WTC11 (cell line): ENCODE measurements at regions not wholly inside any gene's neighbourhood (a gene's known extent, or its start where the extent isn't known, plus 50 kb on each side); places are given as distances from the start of the nearest gene placed in this dataset.

Experiments used
- CREB1 ChIP-seq: sonication (generic); formaldehyde crosslinking; IDR thresholded peaks from 2 replicates; pipeline ENCODE4 v1.8.0; 2023; ENCODE audit warnings: mild to moderate bottlenecking, missing genetic modification reagents
- FOXP1 ChIP-seq: sonication (generic); formaldehyde crosslinking; IDR thresholded peaks from 2 replicates; pipeline ENCODE4 v1.8.0; 2022; ENCODE audit warnings: missing genetic modification reagents, mild to moderate bottlenecking, moderate library complexity, borderline replicate concordance
- NR3C1 ChIP-seq: sonication (generic); formaldehyde crosslinking; conservative IDR thresholded peaks from 2 replicates; pipeline ENCODE4 v1.8.1; 2023; ENCODE audit warnings: low read depth, mild to moderate bottlenecking, missing genetic modification reagents
- RELA ChIP-seq: sonication (generic); formaldehyde crosslinking; IDR thresholded peaks from 2 replicates; pipeline ENCODE4 v1.8.1; 2022; ENCODE audit warnings: missing genetic modification reagents, mild to moderate bottlenecking, borderline replicate concordance
- TEAD1 ChIP-seq: sonication (generic); formaldehyde crosslinking; IDR thresholded peaks from 2 replicates; pipeline ENCODE4 v1.8.0; 2022; ENCODE audit warnings: mild to moderate bottlenecking, missing genetic modification reagents
- ZNF416 ChIP-seq: fragments of 250-450 bp; sonication (Bioruptor Pico); IDR thresholded peaks from 2 replicates; pipeline ENCODE4 v1.9.0; 2021; ENCODE audit warnings: mild to moderate bottlenecking, inconsistent platforms
- ZNF671 ChIP-seq: fragments of 250-450 bp; sonication (Bioruptor Pico); IDR thresholded peaks from 2 replicates; pipeline ENCODE4 v1.8.0; 2021; ENCODE audit warnings: mild to moderate bottlenecking
- TF ChIP-seq, protein P1 (sequence below): sonication (generic); formaldehyde crosslinking; IDR thresholded peaks from 2 replicates; pipeline ENCODE4 v1.8.0; 2022; ENCODE audit warnings: mild to moderate bottlenecking, missing genetic modification reagents
- TF ChIP-seq, protein P2 (sequence below): sonication (generic); formaldehyde crosslinking; IDR thresholded peaks from 2 replicates; pipeline ENCODE4 v1.8.1; 2022; ENCODE audit warnings: low read depth, missing genetic modification reagents, borderline replicate concordance
- TF ChIP-seq, protein P3 (sequence below): fragments of 200-600 bp; IDR thresholded peaks from 2 replicates; pipeline ENCODE4 v1.8.0; 2022; ENCODE audit warnings: antibody characterized with exemption
- TF ChIP-seq, protein P4 (sequence below): sonication (generic); formaldehyde crosslinking; IDR thresholded peaks from 2 replicates; pipeline ENCODE4 v1.8.1; 2023; ENCODE audit warnings: mild to moderate bottlenecking, moderate library complexity, missing genetic modification reagents
- TF ChIP-seq, protein P5 (sequence below): sonication (generic); formaldehyde crosslinking; IDR thresholded peaks from 2 replicates; pipeline ENCODE4 v1.8.0; 2022; ENCODE audit warnings: mild to moderate bottlenecking, missing genetic modification reagents
- TF ChIP-seq, protein P6 (sequence below): sonication (generic); formaldehyde crosslinking; IDR thresholded peaks from 2 replicates; pipeline ENCODE4 v1.8.0; 2023; ENCODE audit warnings: missing genetic modification reagents
- TF ChIP-seq, protein P7 (sequence below): sonication (generic); formaldehyde crosslinking; IDR thresholded peaks from 2 replicates; pipeline ENCODE4 v1.8.1; 2022; ENCODE audit warnings: missing genetic modification reagents, borderline replicate concordance

DNA sequence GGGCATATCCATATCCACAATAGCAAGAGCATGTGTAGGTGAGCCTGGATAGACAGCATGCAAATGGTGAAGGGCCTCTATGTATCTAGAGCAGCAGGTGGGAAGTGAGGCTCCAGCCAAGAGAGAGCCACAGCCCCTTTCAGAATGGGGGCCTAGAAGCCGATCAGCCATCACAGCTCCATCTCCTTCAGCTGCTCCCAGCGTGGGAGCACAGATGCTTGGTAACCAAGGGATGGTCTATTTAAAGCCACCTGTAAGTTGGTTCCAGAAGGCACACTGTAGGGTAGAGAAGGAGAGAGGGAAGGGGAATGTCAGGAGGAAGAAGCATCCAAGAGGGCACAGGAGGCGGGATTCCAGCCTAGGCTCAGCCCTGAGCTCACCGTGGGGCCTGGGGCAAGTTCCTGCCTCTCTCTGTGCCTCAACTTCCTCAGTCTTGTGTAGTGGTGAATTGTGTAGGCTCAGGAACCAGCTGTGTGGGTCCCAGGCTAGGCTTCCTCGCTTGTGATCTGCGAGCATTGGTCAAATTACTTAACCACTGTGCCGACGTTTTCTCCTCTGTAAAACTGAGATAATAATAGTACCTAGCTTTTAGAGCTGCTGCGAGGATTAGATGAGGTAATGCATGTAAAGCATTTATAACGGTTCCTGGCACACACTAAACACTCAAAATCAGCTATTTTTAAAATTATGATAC lies 122.9 kb upstream of the NAV2 start:
- no peak for TF ChIP-seq RELA (CRISPR knock-in tag)
- TF ChIP-seq, protein P1, sequence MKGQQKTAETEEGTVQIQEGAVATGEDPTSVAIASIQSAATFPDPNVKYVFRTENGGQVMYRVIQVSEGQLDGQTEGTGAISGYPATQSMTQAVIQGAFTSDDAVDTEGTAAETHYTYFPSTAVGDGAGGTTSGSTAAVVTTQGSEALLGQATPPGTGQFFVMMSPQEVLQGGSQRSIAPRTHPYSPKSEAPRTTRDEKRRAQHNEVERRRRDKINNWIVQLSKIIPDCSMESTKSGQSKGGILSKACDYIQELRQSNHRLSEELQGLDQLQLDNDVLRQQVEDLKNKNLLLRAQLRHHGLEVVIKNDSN (CRISPR knock-in tag), result no peak
- TF ChIP-seq, protein P2, sequence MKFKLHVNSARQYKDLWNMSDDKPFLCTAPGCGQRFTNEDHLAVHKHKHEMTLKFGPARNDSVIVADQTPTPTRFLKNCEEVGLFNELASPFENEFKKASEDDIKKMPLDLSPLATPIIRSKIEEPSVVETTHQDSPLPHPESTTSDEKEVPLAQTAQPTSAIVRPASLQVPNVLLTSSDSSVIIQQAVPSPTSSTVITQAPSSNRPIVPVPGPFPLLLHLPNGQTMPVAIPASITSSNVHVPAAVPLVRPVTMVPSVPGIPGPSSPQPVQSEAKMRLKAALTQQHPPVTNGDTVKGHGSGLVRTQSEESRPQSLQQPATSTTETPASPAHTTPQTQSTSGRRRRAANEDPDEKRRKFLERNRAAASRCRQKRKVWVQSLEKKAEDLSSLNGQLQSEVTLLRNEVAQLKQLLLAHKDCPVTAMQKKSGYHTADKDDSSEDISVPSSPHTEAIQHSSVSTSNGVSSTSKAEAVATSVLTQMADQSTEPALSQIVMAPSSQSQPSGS (CRISPR knock-in tag), result no peak
- TF ChIP-seq, protein P3, sequence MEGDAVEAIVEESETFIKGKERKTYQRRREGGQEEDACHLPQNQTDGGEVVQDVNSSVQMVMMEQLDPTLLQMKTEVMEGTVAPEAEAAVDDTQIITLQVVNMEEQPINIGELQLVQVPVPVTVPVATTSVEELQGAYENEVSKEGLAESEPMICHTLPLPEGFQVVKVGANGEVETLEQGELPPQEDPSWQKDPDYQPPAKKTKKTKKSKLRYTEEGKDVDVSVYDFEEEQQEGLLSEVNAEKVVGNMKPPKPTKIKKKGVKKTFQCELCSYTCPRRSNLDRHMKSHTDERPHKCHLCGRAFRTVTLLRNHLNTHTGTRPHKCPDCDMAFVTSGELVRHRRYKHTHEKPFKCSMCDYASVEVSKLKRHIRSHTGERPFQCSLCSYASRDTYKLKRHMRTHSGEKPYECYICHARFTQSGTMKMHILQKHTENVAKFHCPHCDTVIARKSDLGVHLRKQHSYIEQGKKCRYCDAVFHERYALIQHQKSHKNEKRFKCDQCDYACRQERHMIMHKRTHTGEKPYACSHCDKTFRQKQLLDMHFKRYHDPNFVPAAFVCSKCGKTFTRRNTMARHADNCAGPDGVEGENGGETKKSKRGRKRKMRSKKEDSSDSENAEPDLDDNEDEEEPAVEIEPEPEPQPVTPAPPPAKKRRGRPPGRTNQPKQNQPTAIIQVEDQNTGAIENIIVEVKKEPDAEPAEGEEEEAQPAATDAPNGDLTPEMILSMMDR, result no peak
- TF ChIP-seq, protein P4, sequence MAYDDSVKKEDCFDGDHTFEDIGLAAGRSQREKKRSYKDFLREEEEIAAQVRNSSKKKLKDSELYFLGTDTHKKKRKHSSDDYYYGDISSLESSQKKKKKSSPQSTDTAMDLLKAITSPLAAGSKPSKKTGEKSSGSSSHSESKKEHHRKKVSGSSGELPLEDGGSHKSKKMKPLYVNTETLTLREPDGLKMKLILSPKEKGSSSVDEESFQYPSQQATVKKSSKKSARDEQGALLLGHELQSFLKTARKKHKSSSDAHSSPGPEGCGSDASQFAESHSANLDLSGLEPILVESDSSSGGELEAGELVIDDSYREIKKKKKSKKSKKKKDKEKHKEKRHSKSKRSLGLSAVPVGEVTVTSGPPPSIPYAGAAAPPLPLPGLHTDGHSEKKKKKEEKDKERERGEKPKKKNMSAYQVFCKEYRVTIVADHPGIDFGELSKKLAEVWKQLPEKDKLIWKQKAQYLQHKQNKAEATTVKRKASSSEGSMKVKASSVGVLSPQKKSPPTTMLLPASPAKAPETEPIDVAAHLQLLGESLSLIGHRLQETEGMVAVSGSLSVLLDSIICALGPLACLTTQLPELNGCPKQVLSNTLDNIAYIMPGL (CRISPR knock-in tag), result no peak
- TF ChIP-seq, protein P5, sequence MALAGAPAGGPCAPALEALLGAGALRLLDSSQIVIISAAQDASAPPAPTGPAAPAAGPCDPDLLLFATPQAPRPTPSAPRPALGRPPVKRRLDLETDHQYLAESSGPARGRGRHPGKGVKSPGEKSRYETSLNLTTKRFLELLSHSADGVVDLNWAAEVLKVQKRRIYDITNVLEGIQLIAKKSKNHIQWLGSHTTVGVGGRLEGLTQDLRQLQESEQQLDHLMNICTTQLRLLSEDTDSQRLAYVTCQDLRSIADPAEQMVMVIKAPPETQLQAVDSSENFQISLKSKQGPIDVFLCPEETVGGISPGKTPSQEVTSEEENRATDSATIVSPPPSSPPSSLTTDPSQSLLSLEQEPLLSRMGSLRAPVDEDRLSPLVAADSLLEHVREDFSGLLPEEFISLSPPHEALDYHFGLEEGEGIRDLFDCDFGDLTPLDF (CRISPR knock-in tag), result no peak
- TF ChIP-seq, protein P6, sequence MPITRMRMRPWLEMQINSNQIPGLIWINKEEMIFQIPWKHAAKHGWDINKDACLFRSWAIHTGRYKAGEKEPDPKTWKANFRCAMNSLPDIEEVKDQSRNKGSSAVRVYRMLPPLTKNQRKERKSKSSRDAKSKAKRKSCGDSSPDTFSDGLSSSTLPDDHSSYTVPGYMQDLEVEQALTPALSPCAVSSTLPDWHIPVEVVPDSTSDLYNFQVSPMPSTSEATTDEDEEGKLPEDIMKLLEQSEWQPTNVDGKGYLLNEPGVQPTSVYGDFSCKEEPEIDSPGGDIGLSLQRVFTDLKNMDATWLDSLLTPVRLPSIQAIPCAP, result no peak
- no peak for TF ChIP-seq NR3C1 (CRISPR knock-in tag)
- no peak for TF ChIP-seq ZNF671 (CRISPR knock-in tag)
- TF ChIP-seq ZNF416 (CRISPR knock-in tag), result no peak
- TF ChIP-seq FOXP1 (CRISPR knock-in tag), result no peak
- no peak for TF ChIP-seq TEAD1 (CRISPR knock-in tag)
- TF ChIP-seq CREB1 (CRISPR knock-in tag), result no peak
- TF ChIP-seq, protein P7, sequence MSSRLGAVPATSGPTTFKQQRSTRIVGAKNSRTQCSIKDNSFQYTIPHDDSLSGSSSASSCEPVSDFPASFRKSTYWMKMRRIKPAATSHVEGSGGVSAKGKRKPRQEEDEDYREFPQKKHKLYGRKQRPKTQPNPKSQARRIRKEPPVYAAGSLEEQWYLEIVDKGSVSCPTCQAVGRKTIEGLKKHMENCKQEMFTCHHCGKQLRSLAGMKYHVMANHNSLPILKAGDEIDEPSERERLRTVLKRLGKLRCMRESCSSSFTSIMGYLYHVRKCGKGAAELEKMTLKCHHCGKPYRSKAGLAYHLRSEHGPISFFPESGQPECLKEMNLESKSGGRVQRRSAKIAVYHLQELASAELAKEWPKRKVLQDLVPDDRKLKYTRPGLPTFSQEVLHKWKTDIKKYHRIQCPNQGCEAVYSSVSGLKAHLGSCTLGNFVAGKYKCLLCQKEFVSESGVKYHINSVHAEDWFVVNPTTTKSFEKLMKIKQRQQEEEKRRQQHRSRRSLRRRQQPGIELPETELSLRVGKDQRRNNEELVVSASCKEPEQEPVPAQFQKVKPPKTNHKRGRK, result no peak
